Endothelial cell of umbilical vein (primary cell): ENCODE measurements at regions not wholly inside any gene's neighbourhood (a gene's known extent, or its start where the extent isn't known, plus 50 kb on each side); places are given as distances from the start of the nearest gene placed in this dataset.

Experiments used
- BruUV-seq: library from RNA; stranded (reverse); fragments of 400-500 nt; replicated peaks from 2 replicates; lab custom pipeline; 2021; lab: Mats Ljungman, UMichigan
- CTCF ChIA-PET: fragments of 300-600, 350-600 bp; sonication (Branson Sonifier 250); formaldehyde crosslinking; loops from one replicate; lab custom pipeline; 2021; ENCODE audit warnings: antibody characterized with exemption, inconsistent platforms; lab: Charles Lee
- POLR2A ChIA-PET: fragments of 300-600, 350-600 bp; sonication (Branson Sonifier 250); formaldehyde crosslinking; loops from one replicate; lab custom pipeline; 2021; ENCODE audit warnings: antibody characterized with exemption, inconsistent platforms; lab: Charles Lee
- DNase-seq: peaks from one replicate; pipeline ENCODE4 v3.0.0-alpha.2; 2011; ENCODE audit warnings: low read depth, low spot score
- FAIRE-seq: peaks from 2 replicates; lab custom pipeline; 2011; peaks lifted over from hg19 to GRCh38; lab: Jason Lieb, UNC
- H2AFZ ChIP-seq: 2 replicates; pipeline ENCODE4 v1.6.0; 2012; ENCODE audit warnings: low read depth, low read length, control low read depth, inconsistent platforms
- H3K27ac ChIP-seq: 2 replicates; pipeline ENCODE4 v1.5.1; 2011; ENCODE audit warnings: low read depth, mild to moderate bottlenecking, control low read depth, low read length, moderate library complexity; ENCODE audit not compliant: insufficient read depth
- H3K27me3 ChIP-seq, 2 experiments: 2 replicates each; pipeline versions ENCODE4 v1.6.0 to v1.6.1; 2011; ENCODE audit warnings: low read length in 2 of 2, mixed read lengths in 1 of 2; ENCODE audit not compliant: control insufficient read depth in 2 of 2, insufficient read depth in 2 of 2
- H3K36me3 ChIP-seq, 2 experiments: 2 replicates in 1 of 2; 3 replicates in 1 of 2; pipeline ENCODE4 v1.5.1; 2011; ENCODE audit warnings: low read length in 2 of 2, mild to moderate bottlenecking in 1 of 2, moderate library complexity in 1 of 2; ENCODE audit not compliant: control insufficient read depth in 2 of 2, insufficient read depth in 2 of 2; ENCODE audit errors: extremely low read depth in 1 of 2
- H3K4me1 ChIP-seq: 3 replicates; pipeline ENCODE4 v1.5.1; 2011; ENCODE audit warnings: mild to moderate bottlenecking, low read length; ENCODE audit not compliant: control insufficient read depth, insufficient read depth; ENCODE audit errors: extremely low read depth
- H3K4me2 ChIP-seq: 2 replicates; pipeline ENCODE4 v1.6.1; 2011; ENCODE audit warnings: low read length, control low read depth, mixed read lengths; ENCODE audit not compliant: insufficient read depth
- H3K4me3 ChIP-seq, 3 experiments: fragments of 200-600 bp in 1 of 3; sonication (generic), shearing (Covaris generic) in 1 of 3; replicated peaks in 1 of 3; 2 replicates each; pipeline ENCODE4 v1.5.1; 2011 to 2016; ENCODE audit warnings: control low read depth in 3 of 3, low read length in 3 of 3, mild to moderate bottlenecking in 2 of 3, inconsistent platforms in 1 of 3, low read depth in 1 of 3, moderate library complexity in 1 of 3; ENCODE audit not compliant: insufficient read depth in 1 of 3
- H3K79me2 ChIP-seq: 2 replicates; pipeline ENCODE4 v1.6.0; 2012; ENCODE audit warnings: low read length, inconsistent platforms; ENCODE audit not compliant: control insufficient read depth, insufficient read depth
- H3K9ac ChIP-seq: replicated peaks from 2 replicates; pipeline ENCODE3; 2011; ENCODE audit warnings: low read length, control low read depth; ENCODE audit not compliant: insufficient read depth; ENCODE audit errors: extremely low read depth
- H3K9me1 ChIP-seq: replicated peaks from 3 replicates; pipeline ENCODE4 v1.6.0; 2011; ENCODE audit warnings: mild to moderate bottlenecking, low read length; ENCODE audit not compliant: control insufficient read depth, insufficient read depth; ENCODE audit errors: extremely low read depth
- H3K9me3 ChIP-seq: replicated peaks from 2 replicates; pipeline ENCODE4 v1.5.1; 2012; ENCODE audit warnings: low read length, inconsistent platforms; ENCODE audit not compliant: control insufficient read depth, insufficient read depth
- H4K20me1 ChIP-seq: replicated peaks from 2 replicates; pipeline ENCODE3; 2011; ENCODE audit warnings: mild to moderate bottlenecking, low read length; ENCODE audit not compliant: control insufficient read depth, insufficient read depth; ENCODE audit errors: extremely low read depth
- CTCF ChIP-seq, 2 donors: IDR thresholded peaks; 1 replicate in 1 of 2; 2 replicates in 1 of 2; pipeline ENCODE4 v1.5.1; 2011; ENCODE audit warnings: low read length in 2 of 2, mild to moderate bottlenecking in 2 of 2, moderate library complexity in 2 of 2, control low read depth in 1 of 2, inconsistent platforms in 1 of 2, low read depth in 1 of 2; ENCODE audit not compliant: insufficient read depth in 1 of 2; ENCODE audit errors: extremely low read depth in 1 of 2
- EZH2 ChIP-seq: IDR thresholded peaks from 2 replicates; pipeline ENCODE4 v1.6.1; 2012; ENCODE audit warnings: borderline replicate concordance, low read depth, mild to moderate bottlenecking, moderate library complexity, low read length, inconsistent platforms; ENCODE audit not compliant: severe bottlenecking
- FOS ChIP-seq: IDR thresholded peaks from 2 replicates; pipeline ENCODE4 v1.6.1; 2011; ENCODE audit warnings: mild to moderate bottlenecking, low read length, moderate library complexity, borderline replicate concordance; ENCODE audit not compliant: insufficient read depth
- GATA2 ChIP-seq: IDR thresholded peaks from 2 replicates; pipeline ENCODE4 v1.7.0; 2011; ENCODE audit warnings: low read depth, mild to moderate bottlenecking, moderate library complexity, mixed read lengths, low read length; ENCODE audit not compliant: insufficient read length, insufficient read depth
- JUN ChIP-seq: IDR thresholded peaks from 2 replicates; pipeline ENCODE4 v1.6.1; 2011; ENCODE audit warnings: borderline replicate concordance, low read depth; ENCODE audit not compliant: insufficient read length, insufficient read depth
- MAX ChIP-seq: IDR thresholded peaks from 2 replicates; pipeline ENCODE4 v1.6.1; 2011; ENCODE audit not compliant: insufficient read depth, insufficient read length
- MYC ChIP-seq: IDR thresholded peaks from one replicate; pipeline ENCODE4 v1.6.1; 2011; ENCODE audit warnings: mild to moderate bottlenecking, low read depth, low read length
- POLR2A ChIP-seq: IDR thresholded peaks from 2 replicates; pipeline ENCODE4 v1.6.1; 2012; ENCODE audit warnings: low read depth, mild to moderate bottlenecking, control low read depth, low read length
- POLR2AphosphoS5 ChIP-seq: IDR thresholded peaks from 2 replicates; pipeline ENCODE4 v1.6.1; 2012; ENCODE audit warnings: low read depth, mild to moderate bottlenecking, control low read depth, low read length, moderate library complexity; ENCODE audit not compliant: insufficient read depth
- dilution Hi-C: fragments of 300-500 bp; cut with MboI; formaldehyde crosslinking; loops from one replicate; pipeline ENCODE4 v1.15.0; 2019; ENCODE audit warnings: low sequenced_read_pairs; ENCODE audit not compliant: extremely low pct_ligation_motif_present
- intact Hi-C: fragments of 100-400 bp; cut with micrococcal nuclease; formaldehyde crosslinking; loops from one replicate; pipeline ENCODE4 v1.10.0; 2022

GRCh38 chr6:49300443-49300842 lies 162.6 kb downstream of the MMUT start:
- dilution Hi-C loops, result no loop called here
- FAIRE-seq, result no peak
- Histone ChIP-seq H3K4me2 (no peak overlapping the region), H3K79me2 (no peaks in the 10 kb centered on the region), H3K27ac (no peak overlapping the region), H3K4me3 (no peak overlapping the region), H3K9me3 (no peaks in the 10 kb centered on the region), H3K27me3 (no peaks in the 10 kb centered on the region), H3K4me1 (peaks cover 6% of the 10 kb centered on the region), H3K9ac (no peak overlapping the region), H4K20me1 (no peaks in the 10 kb centered on the region), H2AFZ (no peak overlapping the region), H3K36me3 (no peaks in the 10 kb centered on the region), H3K9me1 (no peaks in the 10 kb centered on the region)
- intact Hi-C loops, result no loop called here
- no peak for DNase-seq
- CTCF ChIA-PET, result no interaction called here
- POLR2A ChIA-PET, result no interaction called here
- no TSS peak for BruUV-seq
- no peak for TF ChIP-seq CTCF (IDR thresholded peaks at IDR 0.05; ENCODE audit: extremely low read depth in 1 of 2, insufficient read depth in 1 of 2, low read depth in 1 of 2, low read length in 2 of 2)
- TF ChIP-seq MAX, result no peak
- TF ChIP-seq GATA2, result no peak
- TF ChIP-seq EZH2, result no peak
- TF ChIP-seq JUN, result no peak
- no peak for TF ChIP-seq POLR2A
- no peak for TF ChIP-seq MYC
- no peak for TF ChIP-seq FOS
- no peak for TF ChIP-seq POLR2AphosphoS5
